Transverse colon (tissue), 4 donors: ENCODE measurements at regions not wholly inside any gene's neighbourhood (a gene's known extent, or its start where the extent isn't known, plus 50 kb on each side); places are given as distances from the start of the nearest gene placed in this dataset.

Experiments
- DNase-seq: peaks from one replicate; pipeline ENCODE4 v3.0.0-alpha.2; 2019
- H3K27ac ChIP-seq, 4 donors: fragments of 200-600 bp; sonication (generic); 2 replicates each; pipeline ENCODE4 v1.5.1; 2016 to 2018; ENCODE audit warnings: inconsistent platforms in 4 of 4
- H3K27me3 ChIP-seq: fragments of 200-600 bp; sonication (generic); 2 replicates; pipeline ENCODE4 v1.5.1; 2017; ENCODE audit warnings: inconsistent platforms
- H3K36me3 ChIP-seq, 4 donors: fragments of 200-600 bp; sonication (generic); 2 replicates each; pipeline ENCODE4 v1.5.1; 2017 to 2019; ENCODE audit warnings: inconsistent platforms in 4 of 4
- H3K4me1 ChIP-seq, 4 donors: fragments of 200-600 bp; sonication (generic); 2 replicates each; pipeline ENCODE4 v1.5.1; 2017 to 2020; ENCODE audit warnings: inconsistent platforms in 4 of 4
- H3K4me3 ChIP-seq, 4 donors: fragments of 200-600 bp; sonication (generic); 1 replicate in 1 of 4; 2 replicates in 3 of 4; pipeline versions ENCODE4 v1.5.1 to v1.6.1; 2017 to 2019; ENCODE audit warnings: inconsistent platforms in 4 of 4
- H3K9me3 ChIP-seq, 2 donors: fragments of 200-600 bp; sonication (generic); 2 replicates each; pipeline ENCODE4 v1.5.1; 2017 to 2019; ENCODE audit warnings: inconsistent platforms in 2 of 2
- EP300 ChIP-seq: sonication (generic); formaldehyde crosslinking; IDR thresholded peaks from one replicate; pipeline ENCODE4 v1.6.1; 2017; ENCODE audit warnings: antibody characterized with exemption, low read depth
- POLR2A ChIP-seq: fragments of 450-650 bp; IDR thresholded peaks from one replicate; pipeline ENCODE4 v1.6.1; 2016; ENCODE audit warnings: antibody characterized with exemption, mild to moderate bottlenecking, moderate library complexity
- POLR2AphosphoS5 ChIP-seq, 3 donors: sonication (generic); formaldehyde crosslinking; IDR thresholded peaks; one replicate each; pipeline ENCODE4 v1.6.1; 2016; ENCODE audit warnings: antibody characterized with exemption in 3 of 3
- whole genome bisulfite sequencing, 2 donors: methylation state at CpG; one replicate each; pipeline ENCODE4 v1.1.5; 2018; ENCODE audit warnings: low coverage in 1 of 2; 5-methylcytosine and 5-hydroxymethylcytosine counted together
- in situ Hi-C, 4 donors: fragments of 200-750 bp; cut with MboI; loops; one replicate each; pipeline versions ENCODE4 v1.15.0 to v1.15.1; 2017; ENCODE audit warnings: low sequenced_read_pairs in 3 of 4, low pct_ligation_motif_present in 1 of 4, low pct_unique_long_range_greater_than_20kb in 1 of 4
- intact Hi-C: fragments of 100-400 bp; cut with DNase I; formaldehyde crosslinking; loops from one replicate; pipeline ENCODE4 v1.15.1; 2023; ENCODE audit warnings: low total_unique reads
- TF ChIP-seq, protein P1 (sequence below), 5 experiments: fragments of 200-600 bp in 3 of 5; fragments of 450-650 bp in 2 of 5; sonication (generic) in 3 of 5; IDR thresholded peaks; 1 replicate in 2 of 5; 2 replicates in 3 of 5; pipeline ENCODE4 v1.5.1; 2016 to 2017; ENCODE audit warnings: antibody characterized with exemption in 5 of 5, inconsistent platforms in 3 of 5, mild to moderate bottlenecking in 2 of 5, moderate library complexity in 1 of 5

DNA sequence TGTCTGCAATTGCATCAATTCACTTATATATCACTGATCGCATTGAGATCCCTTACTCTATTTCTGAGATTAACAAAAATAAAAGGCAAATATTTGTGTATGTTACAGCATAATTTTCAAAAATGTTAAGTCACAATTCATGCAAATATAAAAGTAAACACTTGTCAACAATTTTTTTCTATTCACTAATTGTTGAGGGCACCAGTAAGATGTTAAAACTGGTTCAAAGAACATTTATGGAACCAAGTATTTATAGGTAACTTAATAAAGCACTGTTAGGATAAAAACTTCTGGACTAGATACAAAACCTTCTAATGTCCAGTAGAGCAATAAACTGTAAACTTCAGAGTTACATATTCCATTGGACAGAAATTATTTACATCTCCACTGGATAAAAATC is 586.1 kb upstream of the AUTS2 start:
- Histone ChIP-seq H3K9me3 (peaks cover 0 to 6% of the 10 kb centered on the region in 2 donors), H3K4me1 (no peaks in the 10 kb centered on the region)
- 95% methylated on average over 1 of the region's 1 CpG for WGBS, 2 donors

DNA sequence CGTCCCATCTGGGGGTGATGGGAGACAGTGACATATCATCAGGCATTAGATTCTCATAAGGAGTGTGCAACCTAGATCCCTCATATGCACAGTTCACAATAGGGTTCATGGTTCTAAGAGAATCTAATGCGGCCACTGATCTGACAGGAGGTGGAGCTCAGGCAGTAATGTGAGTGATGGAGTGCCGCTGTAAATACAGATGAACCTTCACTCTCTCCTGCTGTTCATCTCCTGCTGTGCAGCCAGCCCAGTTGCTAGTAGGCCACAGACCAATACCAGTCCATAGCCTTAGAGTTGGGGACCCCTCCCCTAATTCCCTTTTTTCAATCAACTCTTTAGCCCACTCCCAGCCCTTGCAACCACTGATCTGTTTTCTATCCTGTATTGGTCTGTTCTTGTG is 581.1 kb upstream of the AUTS2 start:
- DNase-seq, result no peak
- Histone ChIP-seq H3K4me1 (no peaks in the 10 kb centered on the region), H3K4me3 (no peak overlapping the region), H3K36me3 (no peaks in the 10 kb centered on the region), H3K27me3 (no peaks in the 10 kb centered on the region), H3K27ac (no peak overlapping the region), H3K9me3 (peaks cover 18 to 19% of the 10 kb centered on the region in 2 donors)
- intact Hi-C loops (loop anchor here (5.0 kb wide), 1 partner anchor 760 kb away; no protein-coding TSS in a partner anchor), in situ Hi-C loops (no loop called here)
- TF ChIP-seq, protein P1, sequence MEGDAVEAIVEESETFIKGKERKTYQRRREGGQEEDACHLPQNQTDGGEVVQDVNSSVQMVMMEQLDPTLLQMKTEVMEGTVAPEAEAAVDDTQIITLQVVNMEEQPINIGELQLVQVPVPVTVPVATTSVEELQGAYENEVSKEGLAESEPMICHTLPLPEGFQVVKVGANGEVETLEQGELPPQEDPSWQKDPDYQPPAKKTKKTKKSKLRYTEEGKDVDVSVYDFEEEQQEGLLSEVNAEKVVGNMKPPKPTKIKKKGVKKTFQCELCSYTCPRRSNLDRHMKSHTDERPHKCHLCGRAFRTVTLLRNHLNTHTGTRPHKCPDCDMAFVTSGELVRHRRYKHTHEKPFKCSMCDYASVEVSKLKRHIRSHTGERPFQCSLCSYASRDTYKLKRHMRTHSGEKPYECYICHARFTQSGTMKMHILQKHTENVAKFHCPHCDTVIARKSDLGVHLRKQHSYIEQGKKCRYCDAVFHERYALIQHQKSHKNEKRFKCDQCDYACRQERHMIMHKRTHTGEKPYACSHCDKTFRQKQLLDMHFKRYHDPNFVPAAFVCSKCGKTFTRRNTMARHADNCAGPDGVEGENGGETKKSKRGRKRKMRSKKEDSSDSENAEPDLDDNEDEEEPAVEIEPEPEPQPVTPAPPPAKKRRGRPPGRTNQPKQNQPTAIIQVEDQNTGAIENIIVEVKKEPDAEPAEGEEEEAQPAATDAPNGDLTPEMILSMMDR (IDR thresholded peaks at IDR 0.05), result no peak
- TF ChIP-seq POLR2A, result no peak
- TF ChIP-seq EP300, result no peak
- no peak for TF ChIP-seq POLR2AphosphoS5 (IDR thresholded peaks at IDR 0.05)
- 88 to 90% methylated on average over 2 to 3 of the region's 3 CpGs for WGBS, 2 donors

More for the DNA sequence above, 586.1 kb upstream of the AUTS2 start:
- Histone ChIP-seq H3K27ac (no peak overlapping the region), H3K36me3 (no peaks in the 10 kb centered on the region), H3K27me3 (no peaks in the 10 kb centered on the region), H3K4me3 (no peak overlapping the region)
- intact Hi-C loops (no loop called here), in situ Hi-C loops (no loop called here)
- no peak for TF ChIP-seq EP300
- TF ChIP-seq POLR2AphosphoS5 (IDR thresholded peaks at IDR 0.05), result no peak
- TF ChIP-seq, protein P1 (IDR thresholded peaks at IDR 0.05), result no peak
- no peak for TF ChIP-seq POLR2A
- no peak for DNase-seq

DNA sequence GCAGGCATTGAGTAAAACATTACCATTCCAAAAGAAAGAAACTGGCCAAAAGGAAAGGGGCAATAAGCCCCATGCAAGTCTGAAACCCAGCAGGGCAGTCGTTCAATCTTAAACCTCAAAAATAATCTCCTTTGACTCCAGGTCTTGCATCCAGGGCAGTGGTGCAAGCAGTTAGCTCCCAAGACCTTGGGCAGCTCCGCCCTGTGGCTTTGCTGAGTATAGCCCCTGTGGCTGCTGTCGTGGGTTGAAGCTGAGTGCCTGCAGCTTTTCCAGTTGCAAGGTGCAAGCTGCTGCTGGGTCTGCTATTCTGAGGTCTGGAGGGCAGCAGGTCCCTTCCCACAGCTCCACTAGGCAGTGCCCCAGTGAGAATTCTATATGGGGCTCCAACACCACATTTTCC is 580.1 kb upstream of the AUTS2 start:
- Histone ChIP-seq H3K27ac (no peak overlapping the region), H3K4me1 (no peaks in the 10 kb centered on the region), H3K36me3 (no peaks in the 10 kb centered on the region), H3K27me3 (no peaks in the 10 kb centered on the region), H3K9me3 (peaks cover 18 to 19% of the 10 kb centered on the region in 2 donors), H3K4me3 (no peak overlapping the region)
- in situ Hi-C loops, result no loop called here
- WGBS, 2 donors, result 17 to 35% methylated on average over 1 to 3 of the region's 3 CpGs
- intact Hi-C loops, result loop anchor here (5.0 kb wide), 1 partner anchor 759 kb away; no protein-coding TSS in a partner anchor
- no peak for TF ChIP-seq POLR2AphosphoS5 (IDR thresholded peaks at IDR 0.05)
- TF ChIP-seq, protein P1 (IDR thresholded peaks at IDR 0.05), result no peak
- TF ChIP-seq EP300, result no peak
- TF ChIP-seq POLR2A, result no peak
- DNase-seq, result no peak

DNA sequence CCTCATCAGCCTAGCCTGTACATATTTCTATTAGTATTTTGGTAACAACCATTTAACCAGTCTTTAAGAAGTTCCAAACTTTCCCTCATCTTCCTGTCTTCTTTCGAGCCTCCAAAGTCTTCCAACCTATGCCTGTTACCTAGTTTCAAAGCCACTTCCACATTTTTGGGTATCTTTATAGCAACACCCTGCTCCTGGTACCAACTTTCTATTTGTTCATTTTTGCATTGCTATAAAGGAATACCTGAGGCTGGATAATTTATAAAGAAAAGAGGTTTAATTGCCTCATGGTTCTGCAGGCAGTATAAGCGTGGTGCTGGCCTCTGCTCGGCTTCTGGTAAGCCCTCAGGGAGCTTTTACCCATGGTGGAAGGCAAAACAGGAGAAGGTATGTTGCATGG is 578.8 kb upstream of the AUTS2 start:
- intact Hi-C loops (loop anchor here (5.0 kb wide), 1 partner anchor 758 kb away; no protein-coding TSS in a partner anchor), in situ Hi-C loops (no loop called here)
- no peak overlapping the region for H3K27ac ChIP-seq
- no peaks in the 10 kb centered on the region for H3K36me3 ChIP-seq
- no peak for DNase-seq
- TF ChIP-seq EP300 (no peak), POLR2A (no peak), POLR2AphosphoS5 (IDR thresholded peaks at IDR 0.05) (no peak)
- H3K27me3 ChIP-seq, result no peaks in the 10 kb centered on the region
- no peaks in the 10 kb centered on the region for H3K4me1 ChIP-seq
- WGBS, 2 donors, result 62 to 63% methylated on average over 1 to 3 of the region's 3 CpGs
- peaks cover 18 to 19% of the 10 kb centered on the region in 2 donors for H3K9me3 ChIP-seq
- no peak overlapping the region for H3K4me3 ChIP-seq

DNA sequence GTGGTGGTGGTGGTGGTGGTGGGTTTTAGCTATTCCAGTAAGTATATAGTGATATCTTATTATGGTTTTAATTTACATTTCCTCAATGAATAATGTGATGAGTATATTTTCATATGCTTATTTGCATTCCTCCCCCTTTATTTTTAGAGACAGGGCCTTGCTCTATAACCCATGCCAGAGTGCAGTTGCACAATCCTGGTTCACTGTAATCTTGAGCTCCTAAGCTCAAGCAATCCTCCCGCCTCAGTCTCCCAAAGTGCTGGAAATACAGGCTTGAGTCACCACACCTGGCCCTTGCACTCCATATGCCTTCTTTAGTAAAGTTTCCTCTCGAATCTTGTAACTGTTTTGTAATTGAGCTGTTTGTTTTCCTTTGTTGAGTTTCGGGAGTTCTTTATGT is 577.7 kb upstream of the AUTS2 start:
- no peak for TF ChIP-seq POLR2AphosphoS5 (IDR thresholded peaks at IDR 0.05)
- no peak for TF ChIP-seq POLR2A
- TF ChIP-seq EP300, result no peak
- TF ChIP-seq, protein P1 (IDR thresholded peaks at IDR 0.05), result no peak
- H3K27me3 ChIP-seq, result no peaks in the 10 kb centered on the region
- no peak overlapping the region for H3K27ac ChIP-seq
- intact Hi-C loops (no loop called here), in situ Hi-C loops (no loop called here)
- 74 to 77% methylated on average over 3 of the region's 3 CpGs for WGBS, 2 donors
- H3K4me1 ChIP-seq, result no peaks in the 10 kb centered on the region
- H3K36me3 ChIP-seq, result no peaks in the 10 kb centered on the region
- H3K4me3 ChIP-seq, result no peak overlapping the region
- peaks cover 18 to 19% of the 10 kb centered on the region in 2 donors for H3K9me3 ChIP-seq
- no peak for DNase-seq
